B cell (primary cell): ENCODE measurements at regions not wholly inside any gene's neighbourhood (a gene's known extent, or its start where the extent isn't known, plus 50 kb on each side); places are given as distances from the start of the nearest gene placed in this dataset.

ENCODE experiments used
- ATAC-seq: fragments of 200-7000 bp; cut with Tn5 transposase; one replicate; pipeline ENCODE4 v1.10.0; 2021; ENCODE audit warnings: low read depth, mild to moderate bottlenecking, moderate number of reproducible peaks, moderate library complexity
- CTCF ChIA-PET: fragments of 350-600 bp; sonication (Branson Sonifier 250); formaldehyde crosslinking; loops from one replicate; lab custom pipeline; 2021; ENCODE audit warnings: antibody characterized with exemption, inconsistent platforms; lab: Charles Lee
- POLR2A ChIA-PET: fragments of 350-600 bp; sonication (Branson Sonifier 250); formaldehyde crosslinking; loops from one replicate; lab custom pipeline; 2021; ENCODE audit warnings: antibody characterized with exemption; lab: Charles Lee
- DNase-seq: peaks from one replicate; pipeline ENCODE4 v3.0.0; 2013
- H2AFZ ChIP-seq: 2 replicates; pipeline ENCODE4 v1.6.1; 2012; ENCODE audit warnings: mild to moderate bottlenecking, low read depth, low read length; ENCODE audit not compliant: insufficient read depth, poor library complexity, severe bottlenecking
- H3K27ac ChIP-seq, 2 donors: 1 replicate in 1 of 2; 2 replicates in 1 of 2; pipeline ENCODE4 v1.5.1; 2012 to 2013; ENCODE audit warnings: low read length in 2 of 2, mild to moderate bottlenecking in 2 of 2, moderate library complexity in 1 of 2
- H3K27me3 ChIP-seq, 4 experiments: fragments of 200-600 bp in 1 of 4; sonication (generic) in 1 of 4; replicated peaks in 1 of 4; 1 replicate in 2 of 4; 2 replicates in 2 of 4; pipeline versions ENCODE4 v1.6.1 to v1.7.0; 2013 to 2016; ENCODE audit warnings: low read length in 3 of 4, mild to moderate bottlenecking in 2 of 4, mixed read lengths in 1 of 4, moderate library complexity in 1 of 4; ENCODE audit not compliant: insufficient read depth in 4 of 4, control insufficient read depth in 3 of 4; ENCODE audit errors: control extremely low read depth in 1 of 4
- H3K36me3 ChIP-seq, 2 experiments: replicated peaks in 1 of 2; 1 replicate in 1 of 2; 2 replicates in 1 of 2; pipeline versions ENCODE4 v1.6.1 to v1.7.1; 2013; ENCODE audit warnings: low read length in 1 of 2; ENCODE audit not compliant: insufficient read depth in 2 of 2, control insufficient read depth in 1 of 2; ENCODE audit errors: control extremely low read depth in 1 of 2, extremely low read depth in 1 of 2
- H3K4me1 ChIP-seq, 2 donors: fragments of 200-600 bp in 1 of 2; sonication (generic) in 1 of 2; 1 replicate in 1 of 2; 2 replicates in 1 of 2; pipeline versions ENCODE4 v1.5.1 to v1.6.1; 2013 to 2017; ENCODE audit warnings: low read length in 2 of 2; ENCODE audit not compliant: control insufficient read depth in 2 of 2, insufficient read depth in 2 of 2
- H3K4me2 ChIP-seq: replicated peaks from 2 replicates; pipeline ENCODE3; 2012; ENCODE audit warnings: mild to moderate bottlenecking, low read depth, low read length; ENCODE audit not compliant: poor library complexity, severe bottlenecking
- H3K4me3 ChIP-seq, 5 experiments: fragments of 200-600 bp in 1 of 5; sonication (generic) in 1 of 5; 1 replicate in 3 of 5; 2 replicates in 2 of 5; pipeline versions ENCODE4 v1.5.1 to v1.7.0; 2011 to 2016; ENCODE audit warnings: low read length in 4 of 5, mild to moderate bottlenecking in 4 of 5, low read depth in 2 of 5, control low read depth in 1 of 5, moderate library complexity in 1 of 5; ENCODE audit not compliant: insufficient read depth in 1 of 5; ENCODE audit errors: control extremely low read depth in 1 of 5, extremely low read depth in 1 of 5
- H3K79me2 ChIP-seq: fragments of 200-600 bp; sonication (generic); one replicate; pipeline ENCODE4 v1.6.0; 2016; ENCODE audit warnings: low read length; ENCODE audit not compliant: control insufficient read depth, insufficient read depth
- H3K9ac ChIP-seq: fragments of 200-600 bp; sonication (generic); 2 replicates; pipeline ENCODE4 v1.6.1; 2017; ENCODE audit warnings: mild to moderate bottlenecking, low read length, moderate library complexity
- H3K9me3 ChIP-seq, 3 donors: one replicate each; pipeline versions ENCODE4 v1.6.1 to v1.7.1; 2013; ENCODE audit warnings: low read length in 2 of 3; ENCODE audit not compliant: control insufficient read depth in 2 of 3, insufficient read depth in 1 of 3; ENCODE audit errors: control extremely low read depth in 1 of 3
- H4K20me1 ChIP-seq: 2 replicates; pipeline ENCODE4 v1.6.0; 2012; ENCODE audit warnings: mild to moderate bottlenecking, low read length; ENCODE audit not compliant: insufficient read depth, control insufficient read depth, poor library complexity, severe bottlenecking
- H3K27ac Mint-ChIP-seq: one replicate; pipeline ENCODE4 v1.8.0; 2021; ENCODE audit warnings: mixed read lengths
- H3K27me3 Mint-ChIP-seq: one replicate; pipeline ENCODE4 v1.8.0; 2021; ENCODE audit warnings: mixed read lengths
- H3K4me1 Mint-ChIP-seq: one replicate; pipeline ENCODE4 v1.8.0; 2021; ENCODE audit warnings: mixed read lengths
- H3K4me3 Mint-ChIP-seq: one replicate; pipeline ENCODE4 v1.8.0; 2021; ENCODE audit warnings: mixed read lengths
- H3K9me3 Mint-ChIP-seq: one replicate; pipeline ENCODE4 v1.8.0; 2022; ENCODE audit warnings: mixed read lengths; ENCODE audit not compliant: insufficient read depth
- CTCF ChIP-seq: fragments of 200-600 bp; IDR thresholded peaks from one replicate; pipeline ENCODE4 v1.8.0; 2022; ENCODE audit warnings: antibody characterized with exemption, mild to moderate bottlenecking
- EZH2 ChIP-seq: IDR thresholded peaks from 2 replicates; pipeline ENCODE4 v1.6.1; 2012; ENCODE audit warnings: borderline replicate concordance, low read depth, mild to moderate bottlenecking, moderate library complexity, low read length; ENCODE audit not compliant: insufficient read depth, poor library complexity, severe bottlenecking
- WGBS: methylation state at CpG from one replicate; pipeline ENCODE4 v1.1.5; 2013; ENCODE audit warnings: missing lambda C conversion rate; ENCODE audit not compliant: insufficient coverage; 5-methylcytosine and 5-hydroxymethylcytosine counted together
- intact Hi-C: fragments of 100-400 bp; cut with micrococcal nuclease; formaldehyde crosslinking; loops from one replicate; pipeline ENCODE4 v1.10.0; 2022

DNA sequence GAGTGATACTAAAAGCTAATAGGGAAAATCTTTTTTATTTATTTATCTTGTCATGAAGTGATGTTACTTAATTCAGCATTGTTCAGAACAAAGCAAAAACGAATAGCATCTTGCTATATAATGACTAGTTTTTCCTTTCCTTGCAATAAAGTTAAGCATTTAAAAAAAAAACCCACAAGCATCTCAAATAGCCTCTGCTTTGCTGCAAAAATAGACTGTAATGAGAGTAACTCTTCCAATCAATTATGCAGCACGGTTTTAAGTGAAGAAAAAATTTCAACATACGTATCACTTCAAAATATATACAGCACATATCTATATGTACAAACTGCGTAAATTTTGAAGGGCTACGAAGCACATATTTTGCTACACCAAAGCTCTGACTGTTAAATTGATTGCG is 153.3 kb upstream of the VRK2 start:
- Histone ChIP-seq H3K79me2 (no peaks in the 10 kb centered on the region), H3K9me3 (no peaks in the 10 kb centered on the region), H3K4me1 (no peaks in the 10 kb centered on the region), H3K27me3 (no peaks in the 10 kb centered on the region), H3K9ac (no peak overlapping the region), H3K27ac (no peak overlapping the region), H2AFZ (no peak overlapping the region), H3K4me3 (no peak overlapping the region), H4K20me1 (no peaks in the 10 kb centered on the region), H3K36me3 (no peaks in the 10 kb centered on the region), H3K4me2 (no peak overlapping the region)
- no peak for DNase-seq
- intact Hi-C loops = no loop called here
- TF ChIP-seq CTCF (no peak), EZH2 (no peak)
- Mint-ChIP-seq H3K27me3 (no peaks in the 10 kb centered on the region), H3K4me1 (peaks cover 15% of the 10 kb centered on the region), H3K4me3 (no peak overlapping the region), H3K9me3 (no peaks in the 10 kb centered on the region), H3K27ac (no peak overlapping the region)
- POLR2A ChIA-PET = no interaction called here
- ATAC-seq = no peak
- no CpG with 5 or more reads among the region's 6 CpGs for WGBS
- CTCF ChIA-PET = interaction anchor here (2.1 kb wide), 1 partner anchor 12 kb away, joined by 9 read pairs; no protein-coding TSS in a partner anchor

GRCh38 chr2:57893786-57894185 is 152.8 kb upstream of the VRK2 start:
- Histone ChIP-seq H3K36me3 (no peaks in the 10 kb centered on the region), H3K79me2 (no peaks in the 10 kb centered on the region), H3K4me3 (no peak overlapping the region), H3K27ac (no peak overlapping the region), H3K4me1 (no peaks in the 10 kb centered on the region), H3K9ac (no peak overlapping the region), H3K27me3 (no peaks in the 10 kb centered on the region), H4K20me1 (no peaks in the 10 kb centered on the region), H3K4me2 (no peak overlapping the region), H3K9me3 (no peaks in the 10 kb centered on the region), H2AFZ (no peak overlapping the region)
- TF ChIP-seq EZH2 (no peak), CTCF (no peak)
- intact Hi-C loops = no loop called here
- whole genome bisulfite sequencing = no CpG with 5 or more reads among the region's 1 CpG
- Mint-ChIP-seq H3K4me3 (no peak overlapping the region), H3K27me3 (no peaks in the 10 kb centered on the region), H3K9me3 (no peaks in the 10 kb centered on the region), H3K4me1 (peaks cover 15% of the 10 kb centered on the region), H3K27ac (no peak overlapping the region)
- no peak for ATAC-seq
- ChIA-PET POLR2A (no interaction called here), CTCF (interaction anchor here (2.1 kb wide), 1 partner anchor 11 kb away, joined by 9 read pairs; no protein-coding TSS in a partner anchor)
- no peak for DNase-seq
